Limb (tissue), 2 donors: ENCODE measurements at regions not wholly inside any gene's neighbourhood (a gene's known extent, or its start where the extent isn't known, plus 50 kb on each side); places are given as distances from the start of the nearest gene placed in this dataset.

ENCODE experiments used
- DNase-seq, 2 donors: peaks; one replicate each; pipeline ENCODE4 v3.0.0-alpha.2; 2016; ENCODE audit errors: extremely low spot score in 2 of 2

GRCh38 chr2:209358992-209359391 is 64.9 kb upstream of the MAP2 start:
- DNase-seq: no peak

- DNase-seq: no peak
These were observed 56.6 kb upstream of the MAP2 start for GRCh38 chr2:209367075-209367747.

- no peak for DNase-seq
These were observed 55.4 kb upstream of the MAP2 start for GRCh38 chr2:209368406-209368805.

- no peak for DNase-seq
These were observed 54.9 kb upstream of the MAP2 start for GRCh38 chr2:209368914-209369313.

GRCh38 chr2:209369656-209370055 is 54.2 kb upstream of the MAP2 start:
- DNase-seq: no peak

GRCh38 chr2:209371407-209371806 is 52.4 kb upstream of the MAP2 start:
- no peak for DNase-seq
